ENCODE measurements at regions not wholly inside any gene's neighbourhood (a gene's known extent, or its start where the extent isn't known, plus 50 kb on each side); places are given as distances from the start of the nearest gene placed in this dataset.
"Not testable (repeated sequence)": the region's sequence is repeated elsewhere in the genome, so short reads cannot be mapped to it uniquely, and the experiment has no call there.

GRCh38 chrX:1134976-1135375, 77.5 kb downstream of the CRLF2 start:
- Histone ChIP-seq H3K27ac (no peak overlapping the region), H3K36me3 (replicated peaks in 1 of 2) (no peaks in the 10 kb centered on the region), H3K4me1 (replicated peaks in 1 of 2) (no peaks in the 10 kb centered on the region), H3K4me3 (no peak overlapping the region), H3K27me3 (no peaks in the 10 kb centered on the region), H3K9me3 (replicated peaks in 1 of 3) (no peaks in the 10 kb centered on the region)
- intact Hi-C loops (cut with DNase I): no loop called here
- TF ChIP-seq POLR2A (IDR thresholded peaks at IDR 0.05) (no peak), CTCF (IDR thresholded peaks at IDR 0.05) (no peak)
- peak in 1 of 7 donors; percentile 37 for DNase-seq
- 84 to 91% (median 88%) methylated on average over 7 to 13 of the region's 13 CpGs for WGBS, 4 donors

- no peak for DNase-seq
- Histone ChIP-seq H3K4me1 (replicated peaks in 1 of 2) (no peaks in the 10 kb centered on the region), H3K36me3 (replicated peaks in 1 of 2) (no peaks in the 10 kb centered on the region), H3K4me3 (no peak overlapping the region), H3K27ac (no peak overlapping the region), H3K27me3 (no peaks in the 10 kb centered on the region), H3K9me3 (replicated peaks in 1 of 3) (no peaks in the 10 kb centered on the region)
- WGBS, 4 donors: 69 to 82% (median 77%) methylated on average over 12 of the region's 12 CpGs
- TF ChIP-seq CTCF (IDR thresholded peaks at IDR 0.05) (no peak), POLR2A (IDR thresholded peaks at IDR 0.05) (no peak)
- intact Hi-C loops (cut with DNase I): no loop called here
Measured at GRCh38 chrX:1134156-1134555, 78.3 kb downstream of the CRLF2 start.

GRCh38 chrX:1126738-1127137, 85.7 kb downstream of the CRLF2 start:
- DNase-seq: peak in 1 of 7 donors; percentile 28
- no peak overlapping the region for H3K4me3 ChIP-seq
- H3K4me1 ChIP-seq (replicated peaks in 1 of 2): no peaks in the 10 kb centered on the region
- 63 to 74% (median 72%) methylated on average over 3 of the region's 3 CpGs for WGBS, 4 donors
- no peak for TF ChIP-seq POLR2A (IDR thresholded peaks at IDR 0.05)
- no peak for TF ChIP-seq CTCF (IDR thresholded peaks at IDR 0.05)
- H3K27ac ChIP-seq: no peak overlapping the region
- no peaks in the 10 kb centered on the region for H3K9me3 ChIP-seq (replicated peaks in 1 of 3)
- intact Hi-C loops (cut with DNase I): no loop called here
- no peaks in the 10 kb centered on the region for H3K27me3 ChIP-seq
- H3K36me3 ChIP-seq (replicated peaks in 1 of 2): no peaks in the 10 kb centered on the region

- H3K9me3 ChIP-seq (replicated peaks in 1 of 3): no peaks in the 10 kb centered on the region
- H3K4me1 ChIP-seq (replicated peaks in 1 of 2): no peaks in the 10 kb centered on the region
- TF ChIP-seq CTCF (IDR thresholded peaks at IDR 0.05) (no peak), POLR2A (IDR thresholded peaks at IDR 0.05) (no peak)
- whole genome bisulfite sequencing, 4 donors: 53 to 64% (median 62%) methylated on average over 11 of the region's 11 CpGs
- H3K27ac ChIP-seq: no peak overlapping the region
- intact Hi-C loops (cut with DNase I): no loop called here
- no peaks in the 10 kb centered on the region for H3K36me3 ChIP-seq (replicated peaks in 1 of 2)
- peak in 1 of 7 donors; percentile 34 for DNase-seq
- H3K4me3 ChIP-seq: no peak overlapping the region
- H3K27me3 ChIP-seq: peaks cover 5% of the 10 kb centered on the region
Measured at GRCh38 chrX:1124531-1124930, 87.9 kb downstream of the CRLF2 start.

GRCh38 chrX:1122851-1123250, 89.6 kb downstream of the CRLF2 start:
- H3K9me3 ChIP-seq (replicated peaks in 1 of 3); H3K4me1 ChIP-seq (replicated peaks in 1 of 2); H3K27ac ChIP-seq; intact Hi-C loops (cut with DNase I); H3K36me3 ChIP-seq (replicated peaks in 1 of 2); H3K27me3 ChIP-seq; H3K4me3 ChIP-seq: not testable (repeated sequence)
- WGBS, 4 donors: 88 to 90% (median 89%) methylated on average over 12 of the region's 12 CpGs
- peak in 1 of 7 donors; percentile 39 for DNase-seq

Measured in adrenal gland (tissue), 9 donors.